Loucy (cell line): ENCODE measurements at regions not wholly inside any gene's neighbourhood (a gene's known extent, or its start where the extent isn't known, plus 50 kb on each side); places are given as distances from the start of the nearest gene placed in this dataset.

Experiments used
- H2AFZ ChIP-seq: fragments of 200-600 bp; sonication (generic); 2 replicates; pipeline ENCODE4 v1.6.0; 2016; ENCODE audit warnings: antibody characterized with exemption, mild to moderate bottlenecking, low read length, moderate library complexity
- H3F3A ChIP-seq: fragments of 200-600 bp; 2 replicates; pipeline ENCODE4 v1.6.0; 2016; ENCODE audit warnings: antibody characterized with exemption, low read depth, mild to moderate bottlenecking
- H3K27me3 ChIP-seq: fragments of 200-600 bp; sonication (generic); 2 replicates; pipeline ENCODE4 v1.6.1; 2014; ENCODE audit warnings: low read length, mild to moderate bottlenecking; ENCODE audit not compliant: insufficient read depth, poor library complexity, severe bottlenecking
- H3K36me3 ChIP-seq: fragments of 200-600 bp; sonication (generic); 2 replicates; pipeline ENCODE4 v1.6.1; 2016; ENCODE audit warnings: low read length; ENCODE audit not compliant: insufficient read depth
- H3K4me1 ChIP-seq: fragments of 200-600 bp; sonication (generic); 2 replicates; pipeline ENCODE4 v1.5.1; 2014; ENCODE audit warnings: low read length, mild to moderate bottlenecking; ENCODE audit not compliant: insufficient read depth, poor library complexity, severe bottlenecking
- H3K4me2 ChIP-seq: fragments of 200-600 bp; sonication (generic); 2 replicates; pipeline ENCODE4 v1.6.0; 2014; ENCODE audit warnings: antibody characterized with exemption, low read length, low read depth, mild to moderate bottlenecking; ENCODE audit not compliant: poor library complexity, severe bottlenecking
- H3K4me3 ChIP-seq: fragments of 200-600 bp; sonication (generic); 2 replicates; pipeline ENCODE4 v1.5.1; 2014; ENCODE audit warnings: low read length, mild to moderate bottlenecking, mixed read lengths; ENCODE audit not compliant: poor library complexity, severe bottlenecking
- H3K79me2 ChIP-seq: fragments of 200-600 bp; sonication (generic); 2 replicates; pipeline ENCODE4 v1.6.1; 2014; ENCODE audit warnings: low read length; ENCODE audit not compliant: insufficient read depth
- H3K9ac ChIP-seq: fragments of 200-600 bp; sonication (generic); 2 replicates; pipeline ENCODE4 v1.6.0; 2014; ENCODE audit warnings: mild to moderate bottlenecking, low read depth, low read length, moderate library complexity; ENCODE audit not compliant: poor library complexity, severe bottlenecking
- H3K9me2 ChIP-seq: fragments of 200-600 bp; sonication (generic); replicated peaks from 2 replicates; pipeline ENCODE4 v1.6.1; 2016; ENCODE audit warnings: low read depth, low read length, mixed read lengths
- H3K9me3 ChIP-seq: fragments of 200-600 bp; sonication (generic); 2 replicates; pipeline ENCODE4 v1.6.1; 2014; ENCODE audit warnings: mild to moderate bottlenecking, antibody characterized with exemption, low read length, low read depth; ENCODE audit not compliant: insufficient read depth
- H4K20me1 ChIP-seq: fragments of 200-600 bp; sonication (generic); 2 replicates; pipeline ENCODE4 v1.6.0; 2014; ENCODE audit warnings: antibody characterized with exemption, low read length, mild to moderate bottlenecking; ENCODE audit not compliant: insufficient read depth, poor library complexity, severe bottlenecking
- EZH2phosphoT487 ChIP-seq: fragments of 200-600 bp; IDR thresholded peaks from 2 replicates; pipeline ENCODE4 v1.6.1; 2018; ENCODE audit warnings: antibody characterized with exemption, mild to moderate bottlenecking, moderate library complexity, borderline replicate concordance
- TF ChIP-seq, protein P1 (sequence below): fragments of 200-600 bp; sonication (generic); conservative IDR thresholded peaks from 2 replicates; pipeline ENCODE4 v1.5.1; 2014; ENCODE audit warnings: mild to moderate bottlenecking, antibody characterized with exemption, low read length

DNA sequence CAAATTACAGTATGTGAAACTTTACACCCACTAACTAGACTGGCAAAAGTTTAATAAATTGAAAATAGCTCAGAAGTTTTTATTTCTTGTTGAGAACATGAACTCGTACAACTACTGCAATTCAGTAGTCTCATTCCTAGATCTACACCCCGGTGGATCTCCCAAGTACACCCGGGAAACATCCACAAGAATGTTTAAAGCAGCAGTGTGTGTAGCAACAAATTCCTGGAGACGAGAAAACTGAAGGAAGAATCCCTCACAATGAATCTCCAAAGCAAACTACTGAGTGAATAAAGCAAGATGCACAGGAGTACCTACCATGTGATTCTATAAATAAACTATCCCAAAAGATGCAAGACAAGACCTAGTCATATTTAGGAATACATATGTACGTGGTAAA is 954.0 kb upstream of the MAP3K7 start:
- no peaks in the 10 kb centered on the region for H4K20me1 ChIP-seq
- no peak for TF ChIP-seq EZH2phosphoT487
- TF ChIP-seq, protein P1, sequence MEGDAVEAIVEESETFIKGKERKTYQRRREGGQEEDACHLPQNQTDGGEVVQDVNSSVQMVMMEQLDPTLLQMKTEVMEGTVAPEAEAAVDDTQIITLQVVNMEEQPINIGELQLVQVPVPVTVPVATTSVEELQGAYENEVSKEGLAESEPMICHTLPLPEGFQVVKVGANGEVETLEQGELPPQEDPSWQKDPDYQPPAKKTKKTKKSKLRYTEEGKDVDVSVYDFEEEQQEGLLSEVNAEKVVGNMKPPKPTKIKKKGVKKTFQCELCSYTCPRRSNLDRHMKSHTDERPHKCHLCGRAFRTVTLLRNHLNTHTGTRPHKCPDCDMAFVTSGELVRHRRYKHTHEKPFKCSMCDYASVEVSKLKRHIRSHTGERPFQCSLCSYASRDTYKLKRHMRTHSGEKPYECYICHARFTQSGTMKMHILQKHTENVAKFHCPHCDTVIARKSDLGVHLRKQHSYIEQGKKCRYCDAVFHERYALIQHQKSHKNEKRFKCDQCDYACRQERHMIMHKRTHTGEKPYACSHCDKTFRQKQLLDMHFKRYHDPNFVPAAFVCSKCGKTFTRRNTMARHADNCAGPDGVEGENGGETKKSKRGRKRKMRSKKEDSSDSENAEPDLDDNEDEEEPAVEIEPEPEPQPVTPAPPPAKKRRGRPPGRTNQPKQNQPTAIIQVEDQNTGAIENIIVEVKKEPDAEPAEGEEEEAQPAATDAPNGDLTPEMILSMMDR: no peak
- no peaks in the 10 kb centered on the region for H3K79me2 ChIP-seq

DNA sequence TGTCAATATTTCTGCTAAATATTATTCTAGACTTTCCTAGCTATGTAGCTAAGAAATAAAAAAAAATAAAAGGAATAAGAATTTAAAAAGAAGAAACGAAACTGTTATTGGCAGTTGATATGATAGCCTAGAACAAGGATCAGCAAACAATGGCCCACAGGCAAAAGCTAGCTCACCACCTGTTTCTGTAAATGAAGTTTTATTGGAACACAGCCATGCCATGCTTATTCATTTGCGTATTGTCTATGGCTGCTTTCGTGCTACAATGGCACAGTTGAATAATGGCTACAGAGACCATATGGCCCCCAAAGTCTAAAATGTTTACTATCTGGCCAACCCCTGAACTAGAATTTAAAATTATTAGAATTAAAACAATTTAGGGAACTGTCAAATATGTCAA is 952.6 kb upstream of the MAP3K7 start:
- TF ChIP-seq, protein P1: no peak
- no peak for TF ChIP-seq EZH2phosphoT487
- H3K9me3 ChIP-seq: no peaks in the 10 kb centered on the region
- no peaks in the 10 kb centered on the region for H3F3A ChIP-seq

More for the DNA sequence above, 954.0 kb upstream of the MAP3K7 start:
- H3K9ac ChIP-seq: no peak overlapping the region
- no peaks in the 10 kb centered on the region for H3K27me3 ChIP-seq
- H3K9me2 ChIP-seq: no peaks in the 10 kb centered on the region
- H3K4me2 ChIP-seq: no peak overlapping the region
- no peaks in the 10 kb centered on the region for H3K4me1 ChIP-seq
- no peaks in the 10 kb centered on the region for H3K36me3 ChIP-seq
- no peaks in the 10 kb centered on the region for H3F3A ChIP-seq
- no peak overlapping the region for H3K4me3 ChIP-seq
- no peak overlapping the region for H2AFZ ChIP-seq
- no peaks in the 10 kb centered on the region for H3K9me3 ChIP-seq

DNA sequence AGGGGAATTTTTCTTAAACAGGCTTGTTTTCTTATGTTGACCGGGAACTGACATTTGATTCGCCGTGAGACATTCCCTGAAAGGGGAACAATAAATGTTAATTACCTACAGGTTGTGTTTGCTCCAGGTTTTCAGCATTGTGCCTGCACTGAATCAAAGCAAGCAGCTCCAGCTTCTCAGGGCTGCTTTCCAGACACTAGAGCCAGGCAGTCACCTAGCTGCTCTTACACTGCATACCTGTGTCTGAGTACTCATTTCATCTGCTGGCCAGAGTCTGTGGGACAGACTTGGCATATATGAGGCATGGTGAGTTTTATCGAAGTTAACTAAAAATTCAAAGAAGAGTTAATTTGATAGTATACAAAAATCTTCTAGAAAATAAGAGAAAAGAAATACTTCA is 951.8 kb upstream of the MAP3K7 start:
- no peaks in the 10 kb centered on the region for H3K4me1 ChIP-seq
- H3K27me3 ChIP-seq: no peaks in the 10 kb centered on the region
- no peak overlapping the region for H3K4me2 ChIP-seq
- H3K9me3 ChIP-seq: no peaks in the 10 kb centered on the region
- no peaks in the 10 kb centered on the region for H4K20me1 ChIP-seq
- no peaks in the 10 kb centered on the region for H3K9me2 ChIP-seq
- H3K36me3 ChIP-seq: no peaks in the 10 kb centered on the region
- TF ChIP-seq EZH2phosphoT487: no peak
- TF ChIP-seq, protein P1: no peak
- H3K79me2 ChIP-seq: no peaks in the 10 kb centered on the region
- no peak overlapping the region for H3K4me3 ChIP-seq
- H3K9ac ChIP-seq: no peak overlapping the region
- H3F3A ChIP-seq: no peaks in the 10 kb centered on the region
- H2AFZ ChIP-seq: no peak overlapping the region

More for the DNA sequence above, 952.6 kb upstream of the MAP3K7 start:
- Histone ChIP-seq H4K20me1 (no peaks in the 10 kb centered on the region), H3K27me3 (no peaks in the 10 kb centered on the region), H3K36me3 (no peaks in the 10 kb centered on the region), H2AFZ (no peak overlapping the region), H3K9ac (no peak overlapping the region), H3K79me2 (no peaks in the 10 kb centered on the region), H3K4me1 (no peaks in the 10 kb centered on the region), H3K4me3 (no peak overlapping the region), H3K9me2 (no peaks in the 10 kb centered on the region), H3K4me2 (no peak overlapping the region)
